ENCODE measurements at regions not wholly inside any gene's neighbourhood (a gene's known extent, or its start where the extent isn't known, plus 50 kb on each side); places are given as distances from the start of the nearest gene placed in this dataset.
"Not testable (repeated sequence)": the region's sequence is repeated elsewhere in the genome, so short reads cannot be mapped to it uniquely, and the experiment has no call there.

DNA sequence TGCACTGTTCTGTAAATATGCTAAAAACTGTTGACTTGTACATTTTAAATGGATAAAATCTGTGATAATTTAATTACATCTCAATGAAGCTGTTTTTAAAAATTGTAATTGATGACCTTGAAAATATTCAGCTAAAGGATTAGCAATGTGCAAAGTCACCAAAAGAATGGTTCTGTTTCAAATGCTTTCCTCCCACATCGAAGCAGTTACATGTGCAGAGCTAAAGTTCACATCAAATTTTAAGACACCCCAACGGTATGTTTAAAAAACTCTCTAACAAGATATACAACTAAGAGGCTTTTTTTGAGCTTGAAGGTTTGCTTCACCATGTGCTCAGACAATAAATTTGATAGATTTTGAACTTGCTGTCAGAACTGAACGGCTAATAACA, 114.6 kb upstream of the KRAS start:
- Mint-ChIP-seq H3K4me3 (peak overlapping the region; percentile 12), H3K36me3 (ENCODE audit: low read depth) (no peaks in the 10 kb centered on the region), H3K4me1 (peaks cover 19% of the 10 kb centered on the region), H3K27me3 (peaks cover 2% of the 10 kb centered on the region), H3K9me3 (no peaks in the 10 kb centered on the region), H3K27ac (no peak overlapping the region)
- POLR2A ChIA-PET, result interaction anchor here (0.6 to 4.3 kb wide), 6 partner anchors 17 to 349 kb away, joined by 3 to 14 read pairs (median 4); no protein-coding TSS in a partner anchor
- TF ChIP-seq, protein P1, sequence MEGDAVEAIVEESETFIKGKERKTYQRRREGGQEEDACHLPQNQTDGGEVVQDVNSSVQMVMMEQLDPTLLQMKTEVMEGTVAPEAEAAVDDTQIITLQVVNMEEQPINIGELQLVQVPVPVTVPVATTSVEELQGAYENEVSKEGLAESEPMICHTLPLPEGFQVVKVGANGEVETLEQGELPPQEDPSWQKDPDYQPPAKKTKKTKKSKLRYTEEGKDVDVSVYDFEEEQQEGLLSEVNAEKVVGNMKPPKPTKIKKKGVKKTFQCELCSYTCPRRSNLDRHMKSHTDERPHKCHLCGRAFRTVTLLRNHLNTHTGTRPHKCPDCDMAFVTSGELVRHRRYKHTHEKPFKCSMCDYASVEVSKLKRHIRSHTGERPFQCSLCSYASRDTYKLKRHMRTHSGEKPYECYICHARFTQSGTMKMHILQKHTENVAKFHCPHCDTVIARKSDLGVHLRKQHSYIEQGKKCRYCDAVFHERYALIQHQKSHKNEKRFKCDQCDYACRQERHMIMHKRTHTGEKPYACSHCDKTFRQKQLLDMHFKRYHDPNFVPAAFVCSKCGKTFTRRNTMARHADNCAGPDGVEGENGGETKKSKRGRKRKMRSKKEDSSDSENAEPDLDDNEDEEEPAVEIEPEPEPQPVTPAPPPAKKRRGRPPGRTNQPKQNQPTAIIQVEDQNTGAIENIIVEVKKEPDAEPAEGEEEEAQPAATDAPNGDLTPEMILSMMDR (IDR thresholded peaks at IDR 0.05), result no peak
- CTCF ChIA-PET, result interaction anchor here (0.9 to 1.5 kb wide), 2 partner anchors 20 to 22 kb away, joined by 3 read pairs; no protein-coding TSS in a partner anchor
- no peak for DNase-seq
- intact Hi-C loops (cut with micrococcal nuclease), result no loop called here
- ATAC-seq (ENCODE audit: low read depth), result no peak

DNA sequence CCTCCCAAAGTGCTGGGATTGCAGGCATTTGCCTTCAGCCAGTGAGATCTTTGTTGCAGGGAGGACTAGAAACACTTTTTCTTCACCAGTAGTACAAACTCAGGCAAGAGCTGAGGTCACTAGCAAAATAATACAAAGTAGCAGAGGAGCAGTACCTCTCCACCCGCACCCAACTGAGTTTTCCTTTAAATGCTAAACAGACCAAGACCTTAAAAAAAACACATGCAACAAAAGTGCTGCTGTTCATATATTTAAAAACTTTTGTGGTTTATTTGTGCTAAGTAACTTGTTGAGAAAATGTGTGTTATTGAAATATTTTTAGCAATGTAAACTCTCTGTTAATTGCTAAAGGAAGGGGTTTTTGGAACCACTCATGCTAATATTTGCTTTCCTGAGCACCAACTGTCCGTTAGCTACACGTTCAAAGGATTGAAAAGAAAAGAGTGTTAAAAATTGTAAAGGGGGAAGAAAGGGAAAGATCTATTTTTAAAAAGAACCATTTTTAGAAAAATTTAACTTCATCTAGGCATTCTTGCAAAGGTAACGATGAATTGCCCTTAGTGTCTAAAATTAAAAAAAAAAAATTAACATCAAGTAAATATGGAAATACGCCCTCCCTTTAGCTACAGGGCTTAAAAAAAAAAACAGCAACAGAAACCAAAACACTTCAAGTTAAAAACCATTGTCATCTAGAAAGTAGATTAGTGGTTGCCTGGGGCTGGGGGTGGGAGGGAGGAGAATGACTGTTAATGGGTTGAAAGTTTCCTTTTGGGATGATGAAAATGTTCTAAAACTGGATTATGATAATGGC, 114.0 kb upstream of the KRAS start:
- intact Hi-C loops (cut with micrococcal nuclease), result no loop called here
- Mint-ChIP-seq H3K4me1 (peaks cover 19% of the 10 kb centered on the region), H3K27ac (peak overlapping the region; percentile 26), H3K36me3 (ENCODE audit: low read depth) (no peaks in the 10 kb centered on the region), H3K27me3 (peaks cover 2% of the 10 kb centered on the region), H3K9me3 (no peaks in the 10 kb centered on the region), H3K4me3 (peak overlapping the region; percentile 45)
- POLR2A ChIA-PET, result interaction anchor here (0.6 to 4.3 kb wide), 7 partner anchors 18 to 349 kb away, joined by 3 to 14 read pairs (median 4); no protein-coding TSS in a partner anchor
- CTCF ChIA-PET, result interaction anchor here (0.9 to 1.5 kb wide), 2 partner anchors 20 to 23 kb away, joined by 3 read pairs; no protein-coding TSS in a partner anchor
- ATAC-seq (ENCODE audit: low read depth) (peak; percentile 50), DNase-seq (no peak)
- TF ChIP-seq, protein P1 (IDR thresholded peaks at IDR 0.05), result no peak

DNA sequence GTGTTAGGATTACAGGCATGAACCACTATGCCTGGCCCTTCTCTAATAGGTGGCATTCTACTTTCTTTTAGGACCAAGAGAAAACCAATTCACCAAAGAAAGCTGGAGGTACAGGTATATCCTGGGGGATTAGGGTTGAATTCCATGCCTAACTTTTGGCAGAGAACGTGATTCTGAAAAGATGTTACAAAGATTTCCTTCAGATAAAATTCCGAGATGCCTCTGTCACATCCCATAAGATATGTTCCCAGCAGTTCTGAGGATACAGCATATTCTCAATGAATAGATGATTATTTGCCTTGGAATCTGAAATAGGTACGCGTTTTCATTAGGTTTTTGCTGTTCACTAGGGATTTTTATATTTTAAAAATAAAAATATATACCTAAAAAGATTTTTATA, 111.9 kb upstream of the KRAS start:
- no peak overlapping the region for H3K4me3 Mint-ChIP-seq
- POLR2A ChIA-PET, result interaction anchor here (0.7 to 4.3 kb wide), 2 partner anchors 20 to 301 kb away, joined by 5 to 14 read pairs; no protein-coding TSS in a partner anchor
- CTCF ChIA-PET, result no interaction called here

DNA sequence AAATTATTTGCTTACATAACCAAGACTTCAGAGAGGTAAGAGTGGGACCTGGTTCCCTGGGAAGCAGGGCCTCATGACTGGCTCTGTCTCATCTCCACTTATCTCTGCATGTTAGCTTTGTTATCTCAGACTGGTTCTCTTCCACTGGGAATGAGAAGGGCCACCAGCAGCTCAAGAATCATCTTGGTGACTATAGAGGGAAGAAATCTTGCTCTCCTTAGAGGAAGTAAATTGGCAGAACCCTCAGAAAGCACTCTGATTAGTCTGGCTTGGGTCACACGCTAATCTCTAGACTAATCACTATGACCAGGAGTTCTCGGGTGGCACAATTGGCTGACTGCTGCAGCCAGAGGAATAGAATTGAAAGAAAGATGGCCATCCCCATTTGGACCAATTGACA, 110.8 kb upstream of the KRAS start:
- ChIA-PET CTCF (no interaction called here), POLR2A (no interaction called here)
- intact Hi-C loops (cut with micrococcal nuclease), result no loop called here
- H3K9me3 Mint-ChIP-seq, result no peaks in the 10 kb centered on the region
- ATAC-seq (ENCODE audit: low read depth), result no peak
- H3K36me3 Mint-ChIP-seq (ENCODE audit: low read depth), result no peaks in the 10 kb centered on the region
- no peak overlapping the region for H3K4me3 Mint-ChIP-seq
- DNase-seq, result no peak
- peaks cover 19% of the 10 kb centered on the region for H3K4me1 Mint-ChIP-seq
- H3K27me3 Mint-ChIP-seq, result peaks cover 2% of the 10 kb centered on the region
- TF ChIP-seq, protein P1 (IDR thresholded peaks at IDR 0.05), result no peak
- no peak overlapping the region for H3K27ac Mint-ChIP-seq

More for the DNA sequence above, 111.9 kb upstream of the KRAS start:
- ATAC-seq (ENCODE audit: low read depth) (no peak), DNase-seq (no peak)
- intact Hi-C loops (cut with micrococcal nuclease), result no loop called here
- Mint-ChIP-seq H3K27me3 (peaks cover 2% of the 10 kb centered on the region), H3K27ac (no peak overlapping the region), H3K4me1 (peaks cover 19% of the 10 kb centered on the region), H3K36me3 (ENCODE audit: low read depth) (no peaks in the 10 kb centered on the region), H3K9me3 (no peaks in the 10 kb centered on the region)
- TF ChIP-seq, protein P1 (IDR thresholded peaks at IDR 0.05), result no peak

DNA sequence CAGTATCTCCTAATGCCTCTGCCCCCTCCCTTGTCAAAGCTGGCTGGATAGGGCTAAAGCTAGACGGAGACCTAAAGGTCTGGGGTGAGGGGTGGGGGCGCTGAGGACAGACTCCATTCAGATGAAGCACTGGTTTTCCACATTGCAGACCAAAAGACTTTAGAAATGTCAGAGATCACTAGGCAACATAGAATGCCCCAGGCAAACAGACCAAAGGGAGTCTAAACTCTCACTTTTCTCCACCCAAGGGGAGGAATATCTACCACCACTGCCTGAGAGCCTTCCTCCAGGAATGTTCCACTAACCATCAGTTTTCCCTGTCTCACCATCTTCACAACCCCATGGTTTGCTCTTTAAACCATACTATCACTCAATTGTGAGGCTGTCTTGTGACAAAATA, 106.9 kb upstream of the KRAS start:
- TF ChIP-seq, protein P1 (IDR thresholded peaks at IDR 0.05), result no peak
- no peaks in the 10 kb centered on the region for H3K36me3 Mint-ChIP-seq (ENCODE audit: low read depth)
- no peak overlapping the region for H3K27ac Mint-ChIP-seq
- H3K9me3 Mint-ChIP-seq, result peaks cover 4% of the 10 kb centered on the region
- H3K27me3 Mint-ChIP-seq, result peaks cover 2% of the 10 kb centered on the region
- ATAC-seq (ENCODE audit: low read depth), result no peak
- no peak for DNase-seq
- H3K4me1 Mint-ChIP-seq, result no peaks in the 10 kb centered on the region
- intact Hi-C loops (cut with micrococcal nuclease), result loop anchor here (1.0 kb wide), 1 partner anchor 9 kb away; no protein-coding TSS in a partner anchor
- no peak overlapping the region for H3K4me3 Mint-ChIP-seq
- CTCF ChIA-PET, result interaction anchor here (1.0 kb wide), 1 partner anchor 116 kb away, joined by 4 read pairs; no protein-coding TSS in a partner anchor
- POLR2A ChIA-PET, result no interaction called here

DNA sequence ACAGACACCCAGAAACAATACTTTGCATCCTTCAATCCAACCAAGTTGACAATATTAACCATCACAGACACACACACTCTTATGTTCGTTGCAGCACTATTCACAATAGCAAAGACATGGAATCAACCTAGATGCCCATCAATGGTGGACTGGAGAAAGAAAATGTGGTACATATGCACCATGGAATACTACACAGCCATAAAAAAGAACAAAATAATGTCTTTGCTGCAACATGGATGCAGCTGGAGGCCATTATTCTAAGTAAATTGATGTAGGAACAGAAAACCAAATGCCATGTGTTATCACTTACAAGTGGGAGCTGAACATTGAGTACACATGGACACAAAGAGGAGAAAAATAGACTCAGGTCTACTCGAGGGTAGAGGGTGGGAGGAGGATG, 102.2 kb upstream of the KRAS start:
- H3K27me3 Mint-ChIP-seq; H3K36me3 Mint-ChIP-seq (ENCODE audit: low read depth); H3K27ac Mint-ChIP-seq; DNase-seq; H3K4me1 Mint-ChIP-seq; H3K4me3 Mint-ChIP-seq; CTCF ChIA-PET; H3K9me3 Mint-ChIP-seq; intact Hi-C loops (cut with micrococcal nuclease); ATAC-seq (ENCODE audit: low read depth): not testable (repeated sequence)
- POLR2A ChIA-PET, result interaction anchor here (1.2 kb wide), 1 partner anchor 104 kb away, joined by 3 read pairs; no protein-coding TSS in a partner anchor

All from activated B cell treated with CpG ODN at 0.5 μM for 24 hours (primary cell).